SIG-M5 treated with dmso at 0.1 percent for 504 hours (cell line): ENCODE measurements at regions not wholly inside any gene's neighbourhood (a gene's known extent, or its start where the extent isn't known, plus 50 kb on each side); places are given as distances from the start of the nearest gene placed in this dataset.

Experiments
- DNase-seq: peaks from one replicate; lab custom pipeline; 2025; ENCODE audit not compliant: unreplicated experiment; lab: John Stamatoyannopoulos, UW

DNA sequence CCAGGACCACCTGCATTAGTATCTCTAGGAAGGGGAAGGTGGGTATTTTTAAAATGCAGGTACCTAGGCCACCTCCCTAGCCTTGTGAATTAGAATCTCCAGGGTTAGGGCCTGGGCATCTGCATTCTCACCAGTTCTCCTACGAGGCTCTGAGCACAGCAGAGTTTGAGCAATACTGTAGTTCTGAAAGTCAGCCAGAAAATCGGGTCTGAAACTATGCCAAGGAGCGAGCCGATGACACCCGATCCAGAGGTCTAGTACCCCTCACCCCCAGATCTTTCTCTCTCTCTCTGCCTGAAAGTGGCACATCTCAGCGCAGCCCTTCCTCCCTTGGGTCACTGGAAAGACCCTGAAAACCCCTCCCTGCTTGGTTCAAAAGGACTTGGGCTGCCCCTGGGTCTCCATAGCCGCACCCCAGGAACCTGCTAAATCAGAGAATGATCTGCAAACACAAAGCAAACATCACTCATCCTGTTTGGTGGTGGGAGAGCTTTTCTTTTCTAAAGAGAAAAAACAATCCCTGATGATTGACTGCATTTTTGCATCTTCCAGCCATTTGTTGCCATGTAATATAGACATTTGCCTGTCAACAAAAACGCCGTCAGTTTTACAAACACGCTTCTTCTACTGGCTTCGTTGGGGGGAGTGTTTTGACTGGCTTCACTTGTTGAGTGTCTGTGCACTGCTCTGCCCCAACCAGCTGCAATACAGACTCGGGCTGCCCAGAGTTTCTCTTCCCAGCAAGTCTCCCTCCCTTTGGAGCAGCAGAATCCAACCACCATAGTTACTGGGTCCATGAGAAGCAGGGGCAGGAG, 229.9 kb downstream of the MN1 start:
- no peak for DNase-seq

DNA sequence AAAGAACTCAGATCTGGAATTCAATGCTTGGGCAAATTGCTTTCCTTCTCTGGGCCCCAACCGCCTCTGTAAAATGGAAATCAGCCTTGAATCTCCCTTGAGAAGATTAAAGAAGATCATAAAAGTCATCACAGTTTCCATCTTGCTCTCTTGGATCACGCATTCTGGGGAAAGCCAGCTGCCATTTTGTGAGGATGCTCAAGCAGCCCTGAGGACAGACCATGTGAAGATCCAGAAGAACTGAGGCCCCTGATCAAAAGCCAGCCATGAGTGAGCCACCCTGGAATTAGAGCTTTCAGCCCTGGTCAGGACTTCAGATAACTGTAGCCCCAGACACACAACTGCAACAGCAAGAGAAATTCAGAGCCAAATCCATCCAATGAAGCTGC, 229.3 kb downstream of the MN1 start:
- no peak for DNase-seq

DNA sequence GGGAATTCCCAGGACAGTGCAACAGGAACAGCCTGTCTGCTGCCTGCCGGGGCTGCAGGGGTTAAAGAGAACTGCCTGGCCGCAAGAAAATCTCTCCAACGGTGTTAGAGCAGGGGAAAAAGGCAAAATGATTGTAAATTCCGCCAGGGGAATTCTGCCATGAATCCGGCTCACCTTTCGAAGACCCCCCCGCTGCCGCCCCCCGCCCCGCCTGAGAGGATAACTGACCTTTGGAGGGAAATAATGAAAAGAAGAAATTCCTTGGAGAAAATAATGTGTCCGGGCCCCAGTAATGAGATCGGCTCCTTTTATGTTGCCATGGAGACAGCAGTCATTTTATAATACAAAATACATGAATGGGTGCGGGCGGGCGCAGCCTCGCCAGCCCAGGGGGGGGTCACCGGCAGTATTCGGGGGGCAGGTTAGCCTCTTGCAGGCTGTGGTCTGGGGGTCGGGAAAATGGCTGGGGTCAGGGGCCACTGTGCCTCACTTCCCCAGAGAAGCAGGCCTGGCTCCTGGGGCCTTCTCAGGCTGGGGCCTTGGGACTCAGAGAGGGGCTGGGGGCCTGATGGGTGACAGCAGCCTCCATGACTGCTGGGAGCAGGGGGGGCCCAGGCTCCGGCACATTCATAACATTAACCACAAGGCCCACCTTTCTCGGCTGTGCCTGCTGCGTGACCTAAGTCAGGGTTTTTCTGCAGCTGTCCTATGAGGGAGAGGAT, 228.1 kb downstream of the MN1 start:
- no peak for DNase-seq

DNA sequence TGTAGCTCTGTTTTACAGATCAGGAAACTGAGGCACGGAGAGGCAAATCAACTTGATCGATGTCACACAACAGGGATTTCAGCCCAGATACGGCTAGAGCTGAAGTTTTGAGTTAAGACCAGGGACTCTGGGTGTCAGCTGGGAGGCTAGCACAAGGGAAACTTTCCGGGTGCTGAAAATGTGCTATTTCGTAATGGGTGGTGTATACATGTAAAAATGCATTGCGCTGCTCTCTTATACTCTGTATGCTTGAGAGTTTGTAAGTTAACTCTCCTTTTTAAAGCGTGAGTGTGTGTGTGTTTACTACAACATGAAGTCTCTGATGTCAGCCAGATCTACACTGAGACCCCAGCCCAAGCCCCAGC, 227.6 kb downstream of the MN1 start:
- DNase-seq: no peak

DNA sequence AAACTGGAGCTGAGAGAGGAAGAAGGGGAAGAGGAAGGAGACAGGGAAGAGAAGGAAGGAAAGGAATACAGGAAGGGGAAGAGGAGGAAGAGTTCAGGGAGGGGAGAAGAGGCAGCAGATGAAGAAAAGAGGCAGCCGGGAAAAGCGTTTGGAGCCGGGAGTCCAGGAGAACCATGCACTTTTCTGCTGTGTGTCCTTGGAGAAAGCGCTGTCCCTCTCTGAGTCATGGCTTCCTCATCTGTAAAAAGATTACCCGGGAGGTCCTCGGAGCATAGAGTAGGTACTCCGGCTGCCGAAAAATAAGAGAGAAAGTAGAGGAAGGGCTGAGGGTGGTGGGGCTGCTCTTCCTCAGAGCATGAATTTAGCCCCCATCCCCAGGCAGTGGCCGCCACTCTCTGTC, 226.9 kb downstream of the MN1 start:
- no peak for DNase-seq

DNA sequence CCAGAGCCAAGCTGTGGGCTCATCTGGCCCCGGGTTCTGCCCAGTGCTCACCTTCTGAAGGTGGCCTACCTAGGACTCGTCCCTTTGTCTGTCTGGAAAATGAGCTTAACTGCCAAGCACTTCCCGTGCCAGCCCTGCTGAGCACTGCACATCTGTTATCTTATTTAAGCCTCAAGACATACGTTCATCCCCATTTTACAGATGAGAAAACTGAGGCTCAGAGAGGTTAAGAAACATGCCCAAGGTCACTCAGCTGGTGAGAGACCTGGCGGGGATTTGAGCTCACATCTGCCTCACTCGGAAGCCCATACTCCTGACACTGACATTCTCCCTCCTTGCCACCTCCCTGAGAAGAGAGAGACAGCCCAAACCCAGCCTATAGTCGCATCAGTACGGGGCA, 226.2 kb downstream of the MN1 start:
- DNase-seq: no peak

DNA sequence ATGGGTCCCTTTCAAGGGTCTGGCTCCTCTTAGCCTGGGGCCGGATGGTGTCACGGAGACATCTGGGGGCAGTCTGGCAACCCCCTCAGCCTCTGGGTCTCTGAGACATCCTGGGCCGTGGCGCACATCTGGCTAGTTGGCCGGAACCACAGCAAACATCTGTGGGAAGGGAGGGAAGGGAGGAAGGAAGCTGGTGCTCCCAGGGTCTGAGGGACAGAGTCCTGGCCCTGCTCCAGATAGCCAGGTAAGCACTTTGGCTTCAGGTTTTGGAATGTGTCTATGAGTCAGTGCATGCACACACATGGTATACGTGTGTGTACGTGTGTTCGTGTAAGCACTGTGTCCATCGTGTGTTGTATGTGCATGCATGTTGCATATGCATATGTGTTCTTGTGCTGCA, 225.1 kb downstream of the MN1 start:
- no peak for DNase-seq

DNA sequence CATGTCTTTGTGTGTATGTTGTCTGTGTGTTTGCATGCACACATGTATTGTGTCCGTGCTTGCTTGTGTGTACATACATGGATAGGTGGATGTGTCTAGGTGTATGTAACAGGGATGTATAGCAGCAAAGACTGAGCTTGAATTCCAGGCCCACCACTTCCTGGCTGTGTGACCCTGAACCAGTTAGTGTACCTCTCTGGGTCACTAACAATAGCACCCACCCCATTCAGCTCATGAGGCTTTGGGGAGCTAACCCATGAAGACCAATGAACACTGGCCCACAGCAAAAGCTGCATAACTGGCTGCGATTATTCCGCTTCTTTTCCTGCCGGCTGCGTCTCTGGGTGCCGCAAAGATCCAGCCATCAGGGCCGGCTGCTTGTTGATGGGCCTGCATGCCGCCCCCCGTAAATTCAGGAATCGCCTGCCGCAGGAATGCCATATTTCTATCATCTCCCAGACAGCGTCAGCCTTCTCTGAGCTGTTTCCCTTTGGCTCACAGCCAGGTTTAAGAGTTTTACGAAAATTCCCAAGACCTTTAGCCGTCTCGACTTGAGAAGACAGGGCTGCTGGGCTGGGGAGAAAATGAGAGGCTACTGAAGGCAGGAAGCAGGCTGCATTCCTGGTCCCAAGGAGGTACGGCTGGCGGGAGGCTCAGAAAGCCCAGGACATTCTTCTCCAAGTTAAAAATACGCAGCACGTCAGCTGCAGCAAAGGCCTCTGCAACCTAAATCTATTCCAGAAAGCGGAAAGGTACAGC, 224.6 kb downstream of the MN1 start:
- DNase-seq: no peak

DNA sequence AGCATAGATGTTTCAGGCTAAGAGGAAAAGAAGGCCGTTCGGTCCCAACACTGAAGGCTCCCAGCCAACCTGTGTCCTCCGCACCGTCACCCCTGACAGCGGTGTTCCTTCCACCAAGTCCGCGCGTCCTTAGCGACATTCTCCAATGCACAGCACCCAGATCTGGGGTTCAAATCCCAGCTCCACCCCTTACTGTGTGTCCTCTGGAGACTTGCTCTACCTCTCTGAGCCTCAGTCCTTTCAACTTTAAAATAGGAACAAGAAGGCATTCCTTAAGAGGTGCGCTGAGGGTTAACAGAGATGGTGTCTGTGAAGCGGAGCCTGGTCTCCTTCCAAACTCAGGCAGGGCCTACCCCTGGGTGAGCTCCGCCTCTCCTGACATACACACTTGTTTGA, 224.0 kb downstream of the MN1 start:
- DNase-seq: no peak

DNA sequence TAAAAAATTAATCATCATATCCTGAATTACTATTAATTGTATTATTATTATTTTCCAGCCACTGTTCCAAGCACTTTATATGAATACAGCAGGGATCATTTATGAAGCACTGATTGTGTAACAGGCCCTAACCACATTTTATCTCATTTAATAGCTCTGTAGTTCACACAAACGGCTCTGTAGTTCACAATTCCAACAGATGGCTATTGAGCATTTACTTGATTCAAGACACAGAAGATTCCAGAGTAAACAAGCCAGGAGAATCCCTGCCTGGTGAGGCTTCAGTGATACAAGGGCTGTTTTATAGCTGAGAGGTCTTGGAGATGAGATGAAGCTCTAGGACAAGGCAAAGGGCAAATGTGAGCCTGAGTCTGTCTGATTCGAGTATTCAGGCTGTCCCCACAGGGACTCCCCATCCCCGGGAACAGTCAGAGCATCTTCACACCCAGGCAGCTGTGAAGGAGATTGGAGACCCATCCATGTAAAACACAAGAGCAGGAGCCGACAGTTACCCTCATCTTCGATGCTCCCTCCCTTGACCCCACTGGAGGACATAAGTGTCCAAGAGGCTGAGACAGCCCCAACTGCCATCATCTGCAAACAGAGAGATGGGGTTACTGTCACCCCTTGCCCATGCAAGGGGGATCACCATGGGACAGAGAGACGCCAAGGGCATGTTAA, 222.5 kb downstream of the MN1 start:
- DNase-seq: no peak

DNA sequence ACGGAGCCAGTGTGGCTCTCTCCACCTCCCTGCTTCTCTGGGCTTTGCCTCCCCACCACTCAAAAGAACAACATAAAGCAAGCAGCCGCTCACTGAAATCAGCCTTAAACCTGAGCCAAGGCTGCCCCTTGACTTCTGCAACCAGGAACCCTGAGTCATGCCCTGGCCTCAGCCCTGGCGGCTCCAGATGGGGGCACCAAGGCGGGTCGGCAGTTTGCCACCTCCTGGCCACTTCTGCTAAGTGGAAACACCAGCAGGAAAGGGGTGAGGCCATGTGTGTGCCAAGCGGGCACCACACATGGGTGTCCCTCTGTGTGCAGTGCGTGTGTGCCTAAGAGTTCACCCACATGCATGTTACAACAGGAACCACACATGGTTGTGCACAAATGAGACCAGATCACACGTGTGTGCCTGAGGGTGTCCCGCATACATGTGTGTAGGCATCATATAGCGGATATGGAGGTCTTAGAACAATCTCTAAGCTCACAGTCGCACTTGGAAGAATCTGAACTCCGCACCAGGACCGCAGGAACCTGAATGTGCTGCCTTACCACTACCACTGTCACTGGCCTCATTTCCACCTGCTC, 221.2 kb downstream of the MN1 start:
- DNase-seq: no peak

DNA sequence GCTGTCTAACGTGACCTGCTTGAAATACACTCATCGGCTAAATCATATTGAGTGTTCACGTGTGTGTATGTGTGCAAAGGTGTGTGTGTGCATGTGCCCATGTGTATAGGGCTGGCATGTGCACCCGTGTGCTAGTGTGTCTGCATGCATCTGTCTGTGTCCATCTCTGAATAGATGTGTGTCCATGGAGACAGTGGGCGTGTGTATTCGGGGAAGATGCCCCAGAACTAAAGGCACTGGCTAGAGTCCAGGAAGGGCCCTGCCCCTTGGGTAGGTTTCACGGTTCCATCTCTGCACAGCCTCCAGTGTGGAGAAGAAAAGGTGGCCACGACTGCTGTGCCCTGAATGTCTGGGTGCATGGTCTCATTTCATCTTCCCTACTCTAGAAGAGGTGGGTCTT, 220.3 kb downstream of the MN1 start:
- no peak for DNase-seq

DNA sequence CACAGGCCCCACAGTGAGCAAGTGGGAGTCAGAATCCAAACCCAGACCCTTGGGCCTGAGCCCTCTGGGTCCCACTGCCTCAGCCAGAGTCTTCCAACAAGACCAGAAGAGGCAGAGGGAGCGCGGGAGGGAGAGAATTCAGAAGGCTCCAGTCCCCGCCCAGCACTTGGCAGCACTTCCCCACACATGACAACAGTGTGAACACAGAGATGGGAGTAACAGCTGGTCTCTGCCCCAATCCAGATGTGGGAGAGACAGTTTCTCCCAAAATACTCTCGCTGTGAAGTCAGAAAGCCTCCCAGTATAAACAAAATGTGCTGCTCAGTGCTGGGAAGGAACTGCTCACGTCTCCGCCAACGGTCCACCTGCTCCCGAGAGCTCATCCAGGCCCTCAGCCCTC, 219.9 kb downstream of the MN1 start:
- no peak for DNase-seq

DNA sequence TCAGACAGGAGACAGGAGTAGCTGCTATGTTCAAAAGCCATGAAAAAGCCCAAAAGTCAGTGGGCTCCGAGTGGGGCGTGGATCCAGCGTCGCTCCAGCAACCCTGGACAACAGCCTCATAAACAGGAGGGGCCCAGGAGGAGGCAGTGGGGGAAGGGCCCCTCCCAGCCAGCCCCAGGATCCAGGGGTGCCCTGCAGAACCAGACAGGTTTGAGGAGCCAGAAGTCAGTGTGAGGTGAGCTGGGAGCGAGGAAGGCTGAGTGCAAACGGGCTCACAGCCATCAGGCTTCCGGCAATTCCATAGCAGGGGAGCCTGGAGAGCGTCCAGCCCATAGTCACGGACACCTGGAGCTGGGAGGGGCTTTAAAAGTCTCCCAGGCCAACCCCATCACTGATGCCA, 217.7 kb downstream of the MN1 start:
- DNase-seq: no peak

DNA sequence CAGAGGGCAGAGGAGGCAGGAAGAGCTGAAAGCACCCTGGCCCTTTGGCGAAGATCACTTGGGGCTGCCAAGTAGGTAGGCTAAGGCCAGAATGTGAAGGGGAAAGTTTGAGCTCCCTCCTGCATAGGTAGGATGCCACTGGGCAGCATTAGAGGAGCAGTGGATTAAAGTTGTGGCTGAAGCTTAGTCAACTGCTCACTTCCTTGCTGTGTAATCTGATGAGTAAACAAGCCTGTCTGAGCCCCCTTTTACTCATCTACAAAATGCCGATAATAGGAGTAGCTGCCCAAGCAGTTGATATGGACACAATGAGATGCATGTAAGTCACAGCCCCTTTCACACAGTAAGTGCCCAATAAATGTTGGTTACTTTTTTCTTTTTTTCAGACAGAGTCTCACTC, 216.4 kb downstream of the MN1 start:
- DNase-seq: no peak

DNA sequence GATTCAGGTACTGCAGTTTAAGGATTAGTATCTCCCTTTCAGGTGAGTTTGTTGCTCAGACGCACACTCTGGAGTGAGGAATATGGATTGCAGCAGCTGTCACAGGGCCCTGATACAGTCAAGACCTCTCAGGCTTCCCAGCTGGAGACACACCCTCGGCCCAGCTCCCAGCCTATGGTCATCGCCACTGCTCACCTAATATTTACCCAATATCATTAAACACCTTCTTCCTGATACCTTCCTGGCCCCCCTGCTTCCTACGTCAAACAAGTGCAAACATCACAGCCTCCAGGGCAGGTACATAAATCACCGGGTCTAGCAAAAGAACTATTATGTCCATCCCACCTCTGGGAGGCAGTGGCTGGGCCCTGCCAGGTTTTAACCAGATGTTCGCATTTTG, 213.3 kb downstream of the MN1 start:
- DNase-seq: no peak

DNA sequence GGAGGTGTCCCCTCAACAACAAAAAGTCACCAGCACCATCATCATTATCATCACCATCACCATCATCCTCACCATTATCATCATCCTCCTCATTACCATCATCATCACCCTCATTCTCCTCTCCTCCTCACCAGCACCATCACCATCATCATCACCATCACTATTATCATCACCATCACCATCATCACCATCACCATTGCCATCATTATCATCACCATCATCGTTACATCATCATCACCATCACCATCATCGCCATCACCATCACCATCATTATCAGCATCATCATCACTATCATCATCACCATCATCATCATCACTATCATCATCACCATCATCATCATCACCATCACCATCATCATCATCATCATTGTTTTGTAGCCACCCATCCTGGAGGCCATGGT, 212.6 kb downstream of the MN1 start:
- DNase-seq: no peak

DNA sequence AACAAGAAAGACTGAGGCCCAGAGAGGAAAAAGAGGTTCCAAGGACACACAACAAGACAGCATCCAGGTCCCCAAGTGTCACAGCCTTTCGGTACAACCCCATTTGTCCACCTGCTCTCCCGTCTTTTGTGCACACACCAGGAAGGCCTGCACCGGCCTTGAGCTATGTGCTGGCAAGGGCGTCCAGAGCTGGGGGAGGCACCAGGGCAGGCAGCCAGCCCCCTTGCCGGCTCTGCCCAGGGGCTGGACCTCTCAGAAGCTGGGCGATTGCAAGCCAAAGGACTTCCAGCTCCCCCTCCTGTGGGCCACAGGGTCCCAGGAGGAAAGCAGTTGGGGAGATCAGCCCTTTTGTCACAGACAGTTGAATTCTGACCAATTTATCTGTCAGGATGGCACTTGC, 210.5 kb downstream of the MN1 start:
- DNase-seq: no peak

DNA sequence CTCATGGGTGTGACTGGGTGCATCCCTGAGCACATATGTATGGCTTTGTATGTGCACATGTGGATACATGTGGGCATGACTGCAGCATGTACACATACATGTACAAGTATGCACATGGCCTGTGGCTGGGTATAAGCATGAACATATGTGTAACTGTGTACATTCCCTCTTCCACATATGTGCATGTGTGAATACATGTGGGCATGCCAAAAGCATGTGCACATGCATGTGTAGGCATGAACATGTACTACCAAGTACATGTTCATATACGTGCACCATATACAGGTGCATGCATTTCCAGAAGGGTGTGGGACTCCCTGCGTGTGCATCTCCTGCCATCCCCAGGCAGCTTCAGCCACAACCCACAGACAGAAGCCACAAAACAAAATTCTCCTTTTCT, 208.2 kb downstream of the MN1 start:
- no peak for DNase-seq

DNA sequence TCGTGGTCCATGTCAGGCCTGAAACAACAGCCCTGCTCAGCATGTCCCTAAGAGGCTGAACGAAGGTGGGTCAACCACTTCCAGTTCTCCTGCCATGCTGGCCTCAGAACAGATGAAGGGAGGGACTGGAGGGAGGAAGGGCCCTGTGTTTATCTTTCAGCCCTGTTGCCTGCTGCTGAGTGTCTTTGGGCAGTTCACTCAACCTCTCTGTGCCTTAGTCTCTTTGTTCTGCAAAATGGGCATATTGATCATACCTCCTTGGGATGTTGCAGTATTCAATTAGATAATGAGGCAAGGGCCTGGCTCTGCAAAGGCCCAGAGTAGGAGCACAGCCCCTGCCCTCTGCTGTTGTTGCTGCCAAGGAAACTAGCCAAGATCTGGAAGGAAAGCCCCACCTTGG, 207.5 kb downstream of the MN1 start:
- DNase-seq: no peak

DNA sequence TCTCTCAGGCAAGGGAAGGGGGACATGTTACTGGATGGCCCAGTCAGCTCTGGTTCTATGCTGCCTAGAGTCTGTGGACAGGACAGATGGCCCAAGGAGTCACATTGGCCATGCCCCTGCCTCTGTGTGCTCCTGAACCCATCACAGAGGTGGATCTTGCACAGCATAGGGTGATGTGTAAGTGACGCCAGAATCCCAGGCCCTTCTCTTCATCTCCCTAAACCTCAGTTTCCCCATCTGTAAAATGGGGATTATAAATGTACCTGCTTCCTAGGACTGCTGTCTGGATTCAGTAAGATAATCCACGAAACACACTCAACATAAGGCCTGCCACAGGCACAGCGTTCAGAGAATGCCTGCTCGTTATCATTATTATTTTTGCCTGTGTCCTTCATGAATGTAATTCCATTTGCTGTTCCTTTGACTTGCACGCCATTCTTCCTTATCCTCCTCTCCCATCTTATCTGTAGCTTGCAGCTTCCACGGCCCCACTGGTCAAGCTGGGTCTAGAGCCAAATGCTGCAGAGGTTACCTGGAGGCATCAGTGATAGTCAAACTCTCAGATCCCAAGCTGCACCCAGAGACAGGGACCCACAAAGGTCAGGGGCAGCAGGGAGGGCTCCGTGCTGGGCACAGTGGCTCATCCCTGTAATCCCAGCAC, 207.0 kb downstream of the MN1 start:
- DNase-seq: no peak
